GM12878 (cell line): ENCODE measurements at regions not wholly inside any gene's neighbourhood (a gene's known extent, or its start where the extent isn't known, plus 50 kb on each side); places are given as distances from the start of the nearest gene placed in this dataset.
A peak's percentile ranks its signal among the peaks of the same experiment; 100 is the strongest.

Experiments used
- BHLHE40 ChIP-seq, 2 experiments: fragments of 450-650 bp in 1 of 2; IDR thresholded peaks; 2 replicates each; pipeline ENCODE4 v1.6.1; 2011 to 2017; ENCODE audit warnings: low read depth in 2 of 2, borderline replicate concordance in 1 of 2, improper control_type of control experiment in 1 of 2, low read length in 1 of 2, mild to moderate bottlenecking in 1 of 2
- CREM ChIP-seq: IDR thresholded peaks from 2 replicates; pipeline ENCODE4 v1.6.1; 2014; ENCODE audit warnings: antibody characterized with exemption, low read depth
- CUX1 ChIP-seq: IDR thresholded peaks from 2 replicates; pipeline ENCODE4 v1.6.1; 2012; ENCODE audit warnings: improper control_type of control experiment, low read depth, low read length; ENCODE audit not compliant: insufficient replicate concordance
- IKZF2 ChIP-seq, 2 experiments: fragments of 450-650 bp; IDR thresholded peaks; 2 replicates each; pipeline ENCODE4 v1.6.1; 2017; ENCODE audit warnings: mild to moderate bottlenecking in 2 of 2, moderate library complexity in 2 of 2
- JUND ChIP-seq: IDR thresholded peaks from 2 replicates; pipeline ENCODE4 v1.6.1; 2012; ENCODE audit warnings: low read depth, mild to moderate bottlenecking, low read length, improper control_type of control experiment, moderate library complexity
- KLF5 ChIP-seq: fragments of 450-650 bp; IDR thresholded peaks from 2 replicates; pipeline ENCODE4 v1.6.1; 2014; ENCODE audit warnings: mild to moderate bottlenecking; ENCODE audit not compliant: partially characterized antibody
- LARP7 ChIP-seq: fragments of 450-650 bp; IDR thresholded peaks from 2 replicates; pipeline ENCODE4 v1.6.1; 2017; ENCODE audit warnings: mild to moderate bottlenecking
- NFYA ChIP-seq: IDR thresholded peaks from 2 replicates; pipeline ENCODE4 v1.6.1; 2011; ENCODE audit warnings: low read depth, mild to moderate bottlenecking, low read length, improper control_type of control experiment, borderline replicate concordance
- NKRF ChIP-seq: fragments of 450-650 bp; conservative IDR thresholded peaks from 2 replicates; pipeline ENCODE4 v1.6.1; 2017; ENCODE audit warnings: mild to moderate bottlenecking, moderate library complexity
- POU2F2 ChIP-seq: IDR thresholded peaks from 3 replicates; pipeline ENCODE4 v1.6.1; 2011; ENCODE audit warnings: low read depth, mild to moderate bottlenecking, low read length, borderline replicate concordance
- RAD51 ChIP-seq: fragments of 450-650 bp; IDR thresholded peaks from 2 replicates; pipeline ENCODE4 v1.6.1; 2016; ENCODE audit warnings: moderate library complexity, mild to moderate bottlenecking, inconsistent platforms
- RELA ChIP-seq: fragments of 450-650 bp; IDR thresholded peaks from 2 replicates; pipeline ENCODE4 v1.8.0; 2014; ENCODE audit warnings: borderline replicate concordance; ENCODE audit not compliant: partially characterized antibody
- SRF ChIP-seq, 2 experiments: IDR thresholded peaks; 2 replicates each; pipeline ENCODE4 v1.6.1; 2011; ENCODE audit warnings: low read depth in 2 of 2, low read length in 2 of 2, mild to moderate bottlenecking in 1 of 2, moderate library complexity in 1 of 2
- SUZ12 ChIP-seq: fragments of 200-600 bp; sonication (generic); IDR thresholded peaks from one replicate; pipeline ENCODE4 v1.6.1; 2018; ENCODE audit warnings: antibody characterized with exemption, mild to moderate bottlenecking; ENCODE audit not compliant: unreplicated experiment
- YY1 ChIP-seq: IDR thresholded peaks from 2 replicates; pipeline ENCODE4 v1.6.1; 2011; ENCODE audit warnings: low read depth, mild to moderate bottlenecking, low read length
- ZBED1 ChIP-seq: IDR thresholded peaks from 2 replicates; pipeline ENCODE4 v1.6.1; 2016; ENCODE audit warnings: borderline replicate concordance
- ZNF217 ChIP-seq: fragments of 450-650 bp; IDR thresholded peaks from 2 replicates; pipeline ENCODE4 v1.6.1; 2017; ENCODE audit warnings: antibody characterized with exemption, mild to moderate bottlenecking
- ZZZ3 ChIP-seq: IDR thresholded peaks from 2 replicates; pipeline ENCODE4 v1.6.1; 2011; ENCODE audit warnings: low read depth; ENCODE audit not compliant: control insufficient read depth, insufficient read length
- TF ChIP-seq, protein P1 (sequence below): IDR thresholded peaks from 2 replicates; pipeline ENCODE4 v1.6.1; 2012; ENCODE audit warnings: low read length, inconsistent platforms
- TF ChIP-seq, protein P2 (sequence below): fragments of 450-650 bp; IDR thresholded peaks from 2 replicates; pipeline ENCODE4 v1.6.1; 2017; ENCODE audit warnings: mild to moderate bottlenecking

GRCh38 chr11:43135966-43136534 is 175.7 kb upstream of the API5 start (continued):
- TF ChIP-seq JUND (no peak), YY1 (no peak), CREM (peak; percentile 28; the same call in 1 of the 2 replicates), CUX1 (no peak), ZBED1 (no peak), ZZZ3 (no peak), NKRF (no peak), RELA (no peak), KLF5 (no peak), RAD51 (no peak), SUZ12 (no peak), LARP7 (no peak), SRF (IDR thresholded peaks at IDR 0.05; ENCODE audit: low read depth in 2 of 2, low read length in 2 of 2) (no peak), NFYA (no peak), BHLHE40 (IDR thresholded peaks at IDR 0.05; ENCODE audit: borderline replicate concordance in 1 of 2, low read depth in 2 of 2, low read length in 1 of 2) (peak in 1 of 2 experiments; percentile 43; a peak in 1 of 4 replicates), IKZF2 (IDR thresholded peaks at IDR 0.05) (peak; percentile 43 to 65; a peak in 2 of 4 replicates), ZNF217 (no peak), POU2F2 (0 out of 3 replicates have a peak, but pooled peaks have one; percentile 39)
- TF ChIP-seq, protein P1, sequence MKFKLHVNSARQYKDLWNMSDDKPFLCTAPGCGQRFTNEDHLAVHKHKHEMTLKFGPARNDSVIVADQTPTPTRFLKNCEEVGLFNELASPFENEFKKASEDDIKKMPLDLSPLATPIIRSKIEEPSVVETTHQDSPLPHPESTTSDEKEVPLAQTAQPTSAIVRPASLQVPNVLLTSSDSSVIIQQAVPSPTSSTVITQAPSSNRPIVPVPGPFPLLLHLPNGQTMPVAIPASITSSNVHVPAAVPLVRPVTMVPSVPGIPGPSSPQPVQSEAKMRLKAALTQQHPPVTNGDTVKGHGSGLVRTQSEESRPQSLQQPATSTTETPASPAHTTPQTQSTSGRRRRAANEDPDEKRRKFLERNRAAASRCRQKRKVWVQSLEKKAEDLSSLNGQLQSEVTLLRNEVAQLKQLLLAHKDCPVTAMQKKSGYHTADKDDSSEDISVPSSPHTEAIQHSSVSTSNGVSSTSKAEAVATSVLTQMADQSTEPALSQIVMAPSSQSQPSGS, result peak; percentile 66
- TF ChIP-seq, protein P2, sequence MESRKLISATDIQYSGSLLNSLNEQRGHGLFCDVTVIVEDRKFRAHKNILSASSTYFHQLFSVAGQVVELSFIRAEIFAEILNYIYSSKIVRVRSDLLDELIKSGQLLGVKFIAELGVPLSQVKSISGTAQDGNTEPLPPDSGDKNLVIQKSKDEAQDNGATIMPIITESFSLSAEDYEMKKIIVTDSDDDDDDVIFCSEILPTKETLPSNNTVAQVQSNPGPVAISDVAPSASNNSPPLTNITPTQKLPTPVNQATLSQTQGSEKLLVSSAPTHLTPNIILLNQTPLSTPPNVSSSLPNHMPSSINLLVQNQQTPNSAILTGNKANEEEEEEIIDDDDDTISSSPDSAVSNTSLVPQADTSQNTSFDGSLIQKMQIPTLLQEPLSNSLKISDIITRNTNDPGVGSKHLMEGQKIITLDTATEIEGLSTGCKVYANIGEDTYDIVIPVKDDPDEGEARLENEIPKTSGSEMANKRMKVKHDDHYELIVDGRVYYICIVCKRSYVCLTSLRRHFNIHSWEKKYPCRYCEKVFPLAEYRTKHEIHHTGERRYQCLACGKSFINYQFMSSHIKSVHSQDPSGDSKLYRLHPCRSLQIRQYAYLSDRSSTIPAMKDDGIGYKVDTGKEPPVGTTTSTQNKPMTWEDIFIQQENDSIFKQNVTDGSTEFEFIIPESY, result no peak
